IPS-18a (cell line): ENCODE measurements at regions not wholly inside any gene's neighbourhood (a gene's known extent, or its start where the extent isn't known, plus 50 kb on each side); places are given as distances from the start of the nearest gene placed in this dataset.

ENCODE experiments used
- H3K27ac ChIP-seq: one replicate; pipeline ENCODE4 v1.5.1; 2013; ENCODE audit warnings: low read length
- H3K27me3 ChIP-seq: one replicate; pipeline ENCODE4 v1.6.1; 2013; ENCODE audit warnings: mild to moderate bottlenecking, low read length; ENCODE audit not compliant: control insufficient read depth, insufficient read depth
- H3K36me3 ChIP-seq: one replicate; pipeline ENCODE4 v1.6.1; 2013; ENCODE audit warnings: low read depth, low read length; ENCODE audit not compliant: control insufficient read depth
- H3K4me1 ChIP-seq: one replicate; pipeline ENCODE4 v1.6.1; 2013; ENCODE audit warnings: low read depth, low read length; ENCODE audit not compliant: control insufficient read depth
- H3K4me3 ChIP-seq: one replicate; pipeline ENCODE4 v1.5.1; 2013; ENCODE audit warnings: low read length
- H3K9ac ChIP-seq: one replicate; pipeline ENCODE4 v1.6.1; 2013; ENCODE audit warnings: mild to moderate bottlenecking, low read length, moderate library complexity
- H3K9me3 ChIP-seq: one replicate; pipeline ENCODE4 v1.6.1; 2013; ENCODE audit warnings: low read depth, low read length; ENCODE audit not compliant: control insufficient read depth

GRCh38 chr3:159852821-159853505 is 135.7 kb upstream of the IL12A start:
- Histone ChIP-seq H3K9ac (no peak overlapping the region), H3K9me3 (no peaks in the 10 kb centered on the region), H3K4me3 (no peak overlapping the region), H3K4me1 (peaks cover 26% of the 10 kb centered on the region), H3K27ac (no peak overlapping the region), H3K36me3 (no peaks in the 10 kb centered on the region), H3K27me3 (no peaks in the 10 kb centered on the region)

GRCh38 chr3:159853506-159853864 is 135.2 kb upstream of the IL12A start:
- peaks cover 26% of the 10 kb centered on the region for H3K4me1 ChIP-seq
- H3K36me3 ChIP-seq: no peaks in the 10 kb centered on the region
- H3K9me3 ChIP-seq: no peaks in the 10 kb centered on the region
- H3K9ac ChIP-seq: no peak overlapping the region
- H3K27ac ChIP-seq: no peak overlapping the region
- no peak overlapping the region for H3K4me3 ChIP-seq
- no peaks in the 10 kb centered on the region for H3K27me3 ChIP-seq

- Histone ChIP-seq H3K9ac (no peak overlapping the region), H3K27ac (no peak overlapping the region), H3K4me3 (no peak overlapping the region), H3K4me1 (peaks cover 26% of the 10 kb centered on the region), H3K9me3 (no peaks in the 10 kb centered on the region), H3K36me3 (no peaks in the 10 kb centered on the region), H3K27me3 (no peaks in the 10 kb centered on the region)
Measured at GRCh38 chr3:159854500-159855124, 134.0 kb upstream of the IL12A start.

DNA sequence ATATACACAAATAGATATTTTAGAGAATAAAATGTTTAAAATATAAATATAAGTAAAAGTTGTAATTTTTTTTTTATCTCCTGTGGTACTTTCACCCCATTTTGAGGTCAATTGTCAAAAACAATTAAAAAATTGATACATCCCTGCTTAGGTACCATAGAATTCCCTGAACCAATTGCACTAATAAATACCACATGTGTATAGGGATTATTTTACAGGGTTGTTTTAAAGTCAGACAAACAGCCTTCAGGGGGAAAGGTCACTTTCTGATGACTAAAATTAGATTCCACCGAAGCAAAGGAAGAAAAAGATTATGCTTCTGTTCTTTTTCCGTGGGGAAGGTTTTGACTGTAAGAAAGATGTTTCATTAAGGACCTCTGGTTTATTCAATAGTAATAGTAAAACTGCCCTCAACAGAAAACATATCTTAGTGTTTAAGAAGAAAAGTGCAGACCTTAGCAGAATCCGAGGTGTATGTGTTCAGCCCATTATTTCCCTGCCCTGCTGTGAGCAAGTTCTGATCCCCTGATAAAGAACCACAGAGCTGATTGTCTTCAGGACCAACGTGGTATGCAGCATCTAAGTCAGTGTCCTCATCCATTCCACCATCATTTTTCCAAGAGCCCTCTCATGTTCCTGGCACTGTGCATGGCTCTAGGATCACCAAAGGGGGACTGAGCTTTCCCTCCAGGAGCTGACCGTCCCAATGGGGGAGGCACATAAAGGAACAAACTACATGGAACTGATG is 132.9 kb upstream of the IL12A start:
- H3K9me3 ChIP-seq: no peaks in the 10 kb centered on the region
- no peak overlapping the region for H3K9ac ChIP-seq
- no peaks in the 10 kb centered on the region for H3K27me3 ChIP-seq
- H3K4me3 ChIP-seq: no peak overlapping the region
- H3K4me1 ChIP-seq: peaks cover 29% of the 10 kb centered on the region
- H3K27ac ChIP-seq: no peak overlapping the region
- H3K36me3 ChIP-seq: no peaks in the 10 kb centered on the region

DNA sequence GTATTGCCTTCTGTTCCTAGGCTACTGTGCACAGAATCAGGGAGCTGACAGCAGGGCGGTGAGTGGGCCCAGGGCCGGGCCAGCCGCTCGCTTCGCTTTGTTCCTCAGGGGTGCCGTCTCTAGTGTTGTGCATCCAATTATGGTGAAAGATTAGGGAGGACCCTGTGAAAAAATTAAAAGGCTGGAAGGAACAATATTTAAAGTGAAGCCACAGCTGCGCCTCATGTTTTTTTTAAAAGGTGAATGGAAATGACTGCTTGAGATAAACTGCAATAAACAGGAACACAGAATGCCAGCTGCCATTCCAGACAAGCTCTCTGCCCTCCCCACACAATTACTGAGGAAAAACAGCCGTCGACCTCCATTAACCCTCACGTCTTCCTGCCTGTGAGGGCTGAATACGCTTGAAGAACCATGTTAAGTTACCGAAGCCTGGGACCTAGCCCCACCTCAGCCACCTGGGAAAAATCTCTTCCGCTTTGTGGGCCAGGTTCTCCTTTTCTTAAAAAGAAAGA is 132.0 kb upstream of the IL12A start:
- Histone ChIP-seq H3K27ac (no peak overlapping the region), H3K36me3 (no peaks in the 10 kb centered on the region), H3K4me3 (no peak overlapping the region), H3K9ac (no peak overlapping the region), H3K9me3 (no peaks in the 10 kb centered on the region), H3K4me1 (peaks cover 31% of the 10 kb centered on the region), H3K27me3 (no peaks in the 10 kb centered on the region)

GRCh38 chr3:159857840-159858239 is 130.8 kb upstream of the IL12A start:
- no peaks in the 10 kb centered on the region for H3K27me3 ChIP-seq
- H3K9me3 ChIP-seq: no peaks in the 10 kb centered on the region
- no peaks in the 10 kb centered on the region for H3K36me3 ChIP-seq
- H3K9ac ChIP-seq: no peak overlapping the region
- no peak overlapping the region for H3K27ac ChIP-seq
- no peak overlapping the region for H3K4me3 ChIP-seq
- H3K4me1 ChIP-seq: peaks cover 20% of the 10 kb centered on the region

- Histone ChIP-seq H3K4me3 (no peak overlapping the region), H3K27ac (no peak overlapping the region), H3K36me3 (no peaks in the 10 kb centered on the region), H3K27me3 (no peaks in the 10 kb centered on the region), H3K4me1 (peaks cover 12% of the 10 kb centered on the region), H3K9ac (no peak overlapping the region), H3K9me3 (no peaks in the 10 kb centered on the region)
Measured at GRCh38 chr3:159858650-159859049, 130.0 kb upstream of the IL12A start.

DNA sequence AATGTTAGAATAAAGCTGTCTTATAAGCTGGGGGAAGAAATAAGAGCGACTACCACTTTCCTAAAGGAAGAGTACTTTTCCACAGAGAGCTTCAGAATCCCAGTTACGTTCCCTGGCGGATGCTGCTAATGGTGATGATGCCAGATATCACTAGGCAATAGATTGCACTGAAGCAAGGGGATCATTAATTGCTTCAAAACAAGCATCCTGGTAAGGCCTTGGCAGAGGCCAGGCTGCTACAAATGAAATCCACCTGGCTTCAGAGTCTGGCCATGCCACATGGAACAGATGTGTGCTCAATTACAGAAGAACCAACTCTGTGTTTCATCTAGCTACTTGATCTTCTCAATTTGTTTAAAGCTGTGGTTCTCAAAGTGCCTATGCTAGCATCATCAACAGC is 129.2 kb upstream of the IL12A start:
- no peak overlapping the region for H3K9ac ChIP-seq

DNA sequence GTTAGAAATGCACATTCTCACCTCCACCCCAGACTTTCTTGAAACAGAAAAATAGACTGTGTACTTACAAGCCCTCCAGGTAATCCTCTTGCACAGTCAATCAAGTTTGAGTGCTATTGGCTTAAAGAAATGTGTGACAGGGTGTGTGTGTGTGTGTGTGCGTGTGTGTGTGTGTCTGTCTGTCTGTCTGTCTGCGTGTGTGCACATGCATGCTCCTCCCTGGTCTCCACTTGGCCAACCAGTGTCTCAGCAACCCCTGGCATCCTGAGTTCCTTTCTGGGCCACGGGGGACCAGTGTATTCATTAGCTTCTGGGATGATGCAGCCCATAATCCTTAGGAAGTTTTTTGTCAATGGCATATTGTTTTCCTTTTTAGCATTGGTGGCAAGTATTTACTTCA is 128.8 kb upstream of the IL12A start:
- Histone ChIP-seq H3K9me3 (no peaks in the 10 kb centered on the region), H3K36me3 (no peaks in the 10 kb centered on the region), H3K4me3 (no peak overlapping the region), H3K9ac (no peak overlapping the region), H3K27ac (no peak overlapping the region), H3K4me1 (peaks cover 10% of the 10 kb centered on the region), H3K27me3 (no peaks in the 10 kb centered on the region)

More for the DNA sequence above, 129.2 kb upstream of the IL12A start:
- no peak overlapping the region for H3K27ac ChIP-seq
- H3K9me3 ChIP-seq: no peaks in the 10 kb centered on the region
- peaks cover 10% of the 10 kb centered on the region for H3K4me1 ChIP-seq
- no peak overlapping the region for H3K4me3 ChIP-seq
- no peaks in the 10 kb centered on the region for H3K36me3 ChIP-seq
- H3K27me3 ChIP-seq: no peaks in the 10 kb centered on the region

DNA sequence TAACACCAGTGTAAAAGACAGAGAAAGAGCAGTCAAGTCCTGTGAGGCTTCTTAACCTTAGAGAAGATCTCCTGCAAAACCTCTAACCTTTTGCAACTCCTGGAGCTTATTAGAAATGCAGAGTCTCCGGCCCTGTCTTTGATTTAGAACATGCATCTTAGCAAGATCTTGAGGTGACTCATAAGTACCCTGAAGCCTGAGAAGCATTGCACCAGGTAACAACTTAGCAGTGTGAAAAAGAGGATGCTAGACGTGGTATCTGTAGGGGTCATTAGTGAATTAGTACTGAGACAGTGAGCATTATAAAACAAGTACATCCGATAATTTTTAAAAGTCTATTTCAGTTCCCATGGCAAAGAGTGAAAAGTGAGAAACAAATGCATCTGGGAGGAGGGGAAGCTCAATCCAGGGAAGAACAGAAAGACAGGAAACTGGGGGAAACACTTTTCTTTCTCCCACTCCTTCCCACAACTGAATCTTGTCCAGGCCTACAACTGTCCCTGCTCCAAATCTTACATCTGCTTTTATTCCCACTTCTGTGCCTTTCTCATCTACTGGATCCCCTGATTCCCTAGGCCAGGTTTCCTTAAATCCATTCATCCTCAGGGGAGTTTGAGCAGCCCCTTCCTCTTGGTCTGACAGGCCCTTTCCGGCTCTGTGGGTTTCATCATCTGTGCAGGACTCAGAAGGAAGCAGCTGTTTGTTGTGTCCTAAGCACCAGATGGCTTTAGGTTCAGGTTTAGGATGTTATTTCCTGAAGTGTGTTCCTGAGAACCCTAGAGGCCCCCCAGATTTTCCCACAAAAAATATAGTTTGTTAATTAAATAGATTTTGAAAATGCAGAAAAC is 128.1 kb upstream of the IL12A start:
- no peak overlapping the region for H3K9ac ChIP-seq

GRCh38 chr3:159861369-159861987 is 127.2 kb upstream of the IL12A start:
- no peak overlapping the region for H3K27ac ChIP-seq
- peaks cover 3% of the 10 kb centered on the region for H3K36me3 ChIP-seq
- no peaks in the 10 kb centered on the region for H3K9me3 ChIP-seq
- peaks cover 10% of the 10 kb centered on the region for H3K4me1 ChIP-seq
- H3K9ac ChIP-seq: no peak overlapping the region
- H3K27me3 ChIP-seq: no peaks in the 10 kb centered on the region
- H3K4me3 ChIP-seq: no peak overlapping the region

More for the DNA sequence above, 128.1 kb upstream of the IL12A start:
- Histone ChIP-seq H3K36me3 (no peaks in the 10 kb centered on the region), H3K4me3 (no peak overlapping the region), H3K27ac (no peak overlapping the region), H3K4me1 (peaks cover 10% of the 10 kb centered on the region), H3K9me3 (no peaks in the 10 kb centered on the region), H3K27me3 (no peaks in the 10 kb centered on the region)
